WTC11 (cell line): ENCODE measurements at regions not wholly inside any gene's neighbourhood (a gene's known extent, or its start where the extent isn't known, plus 50 kb on each side); places are given as distances from the start of the nearest gene placed in this dataset.

ENCODE experiments used
- ATAC-seq: fragments of 200-7000 bp; cut with Tn5 transposase; 2 replicates; pipeline ENCODE4 v1.10.0; 2021; ENCODE audit warnings: mild to moderate bottlenecking, moderate library complexity
- CTCF ChIA-PET: fragments of 300-600 bp; sonication (Branson Sonifier 250); formaldehyde crosslinking; loops from one replicate; lab custom pipeline; 2021; ENCODE audit warnings: antibody characterized with exemption; lab: Charles Lee
- POLR2A ChIA-PET: fragments of 350-600 bp; sonication (Branson Sonifier 250); formaldehyde crosslinking; loops from one replicate; lab custom pipeline; 2021; ENCODE audit warnings: antibody characterized with exemption; lab: Charles Lee
- DNase-seq: peaks from one replicate; pipeline ENCODE4 v3.0.0; 2021; ENCODE audit warnings: low spot score
- H3K27ac Mint-ChIP-seq: 2 replicates; pipeline ENCODE4 v1.8.0; 2021; ENCODE audit warnings: mixed read lengths
- H3K27me3 Mint-ChIP-seq: 2 replicates; pipeline ENCODE4 v1.8.0; 2021; ENCODE audit warnings: low read depth, mild to moderate bottlenecking, moderate library complexity, mixed read lengths
- H3K36me3 Mint-ChIP-seq: 2 replicates; pipeline ENCODE4 v1.8.0; 2021; ENCODE audit warnings: mixed read lengths
- H3K4me1 Mint-ChIP-seq: 2 replicates; pipeline ENCODE4 v1.8.0; 2022; ENCODE audit warnings: mixed read lengths
- H3K4me3 Mint-ChIP-seq: 2 replicates; pipeline ENCODE4 v1.8.0; 2021; ENCODE audit warnings: mild to moderate bottlenecking, moderate library complexity, mixed read lengths
- H3K9me3 Mint-ChIP-seq: 2 replicates; pipeline ENCODE4 v1.8.0; 2021; ENCODE audit warnings: mixed read lengths
- FOXP1 ChIP-seq: sonication (generic); formaldehyde crosslinking; IDR thresholded peaks from 2 replicates; pipeline ENCODE4 v1.8.0; 2022; ENCODE audit warnings: missing genetic modification reagents, mild to moderate bottlenecking, moderate library complexity, borderline replicate concordance
- GABPB1 ChIP-seq: sonication (generic); formaldehyde crosslinking; IDR thresholded peaks from 2 replicates; pipeline ENCODE4 v1.8.1; 2023; ENCODE audit warnings: mild to moderate bottlenecking, missing genetic modification reagents
- GRHL2 ChIP-seq: fragments of 250-450 bp; sonication (Bioruptor Pico); IDR thresholded peaks from 2 replicates; pipeline ENCODE4 v1.8.0; 2022; ENCODE audit warnings: mild to moderate bottlenecking, moderate library complexity; ENCODE audit not compliant: insufficient replicate concordance, severe bottlenecking
- GTF2I ChIP-seq: fragments of 250-450 bp; sonication (Bioruptor Pico); conservative IDR thresholded peaks from 2 replicates; pipeline ENCODE4 v1.4.0; 2021; ENCODE audit warnings: mild to moderate bottlenecking
- KAT7 ChIP-seq: sonication (generic); formaldehyde crosslinking; IDR thresholded peaks from 2 replicates; pipeline ENCODE4 v1.8.1; 2023; ENCODE audit warnings: missing genetic modification reagents, mild to moderate bottlenecking, borderline replicate concordance
- MYBL2 ChIP-seq: sonication (generic); formaldehyde crosslinking; IDR thresholded peaks from 2 replicates; pipeline ENCODE4 v1.8.1; 2023; ENCODE audit warnings: mild to moderate bottlenecking, moderate library complexity, missing genetic modification reagents
- NFATC4 ChIP-seq: fragments of 250-450 bp; sonication (Bioruptor Pico); IDR thresholded peaks from 2 replicates; pipeline ENCODE4 v1.9.0; 2021; ENCODE audit warnings: mild to moderate bottlenecking
- NR2C2 ChIP-seq: sonication (generic); formaldehyde crosslinking; IDR thresholded peaks from 2 replicates; pipeline ENCODE4 v1.8.0; 2022; ENCODE audit warnings: mild to moderate bottlenecking, missing genetic modification reagents
- SMAD4 ChIP-seq: sonication (generic); formaldehyde crosslinking; IDR thresholded peaks from 2 replicates; pipeline ENCODE4 v1.8.0; 2022; ENCODE audit warnings: mild to moderate bottlenecking, missing genetic modification reagents
- TCF7 ChIP-seq: sonication (generic); formaldehyde crosslinking; IDR thresholded peaks from 2 replicates; pipeline ENCODE4 v1.8.0; 2022; ENCODE audit warnings: mild to moderate bottlenecking, low read depth, missing genetic modification reagents, moderate library complexity
- TEAD4 ChIP-seq: sonication (generic); formaldehyde crosslinking; IDR thresholded peaks from 2 replicates; pipeline ENCODE4 v1.8.0; 2022; ENCODE audit warnings: mild to moderate bottlenecking, missing genetic modification reagents
- ZBTB21 ChIP-seq: sonication (generic); formaldehyde crosslinking; IDR thresholded peaks from 2 replicates; pipeline ENCODE4 v1.8.1; 2023; ENCODE audit warnings: mild to moderate bottlenecking, missing genetic modification reagents, borderline replicate concordance
- ZNF138 ChIP-seq: sonication (generic); formaldehyde crosslinking; conservative IDR thresholded peaks from 2 replicates; pipeline ENCODE4 v1.8.1; 2022; ENCODE audit warnings: mild to moderate bottlenecking, moderate library complexity, missing genetic modification reagents
- ZNF423 ChIP-seq: fragments of 250-450 bp; sonication (Bioruptor Pico); IDR thresholded peaks from 2 replicates; pipeline ENCODE4 v2.1.2; 2022; ENCODE audit warnings: mild to moderate bottlenecking, moderate library complexity
- ZNF671 ChIP-seq: fragments of 250-450 bp; sonication (Bioruptor Pico); IDR thresholded peaks from 2 replicates; pipeline ENCODE4 v1.8.0; 2021; ENCODE audit warnings: mild to moderate bottlenecking
- TF ChIP-seq, protein P1 (sequence below): fragments of 250-450 bp; sonication (Bioruptor Pico); IDR thresholded peaks from 2 replicates; pipeline ENCODE4 v1.9.0; 2021; ENCODE audit warnings: moderate library complexity, mild to moderate bottlenecking, inconsistent platforms, borderline replicate concordance
- TF ChIP-seq, protein P2 (sequence below): sonication (generic); formaldehyde crosslinking; IDR thresholded peaks from 2 replicates; pipeline ENCODE4 v1.8.1; 2022; ENCODE audit warnings: missing genetic modification reagents, borderline replicate concordance
- TF ChIP-seq, protein P3 (sequence below): fragments of 250-450 bp; sonication (Bioruptor Pico); IDR thresholded peaks from 2 replicates; pipeline ENCODE4 v1.9.0; 2021; ENCODE audit warnings: mild to moderate bottlenecking
- TF ChIP-seq, protein P4 (sequence below): sonication (generic); formaldehyde crosslinking; IDR thresholded peaks from 2 replicates; pipeline ENCODE4 v1.8.1; 2022; ENCODE audit warnings: low read depth, mild to moderate bottlenecking, moderate library complexity, missing genetic modification reagents, borderline replicate concordance
- TF ChIP-seq, protein P5 (sequence below): sonication (generic); formaldehyde crosslinking; IDR thresholded peaks from 2 replicates; pipeline ENCODE4 v1.8.0; 2022; ENCODE audit warnings: mild to moderate bottlenecking, missing genetic modification reagents
- TF ChIP-seq, protein P6 (sequence below): fragments of 250-450 bp; sonication (Bioruptor Pico); IDR thresholded peaks from 2 replicates; pipeline ENCODE4 v1.9.0; 2021; ENCODE audit warnings: mild to moderate bottlenecking
- TF ChIP-seq, protein P7 (sequence below): sonication (generic); formaldehyde crosslinking; IDR thresholded peaks from 2 replicates; pipeline ENCODE4 v1.8.0; 2022; ENCODE audit warnings: mild to moderate bottlenecking, missing genetic modification reagents
- TF ChIP-seq, protein P8 (sequence below): sonication (generic); formaldehyde crosslinking; IDR thresholded peaks from 2 replicates; pipeline ENCODE4 v1.8.0; 2023; ENCODE audit warnings: missing genetic modification reagents

DNA sequence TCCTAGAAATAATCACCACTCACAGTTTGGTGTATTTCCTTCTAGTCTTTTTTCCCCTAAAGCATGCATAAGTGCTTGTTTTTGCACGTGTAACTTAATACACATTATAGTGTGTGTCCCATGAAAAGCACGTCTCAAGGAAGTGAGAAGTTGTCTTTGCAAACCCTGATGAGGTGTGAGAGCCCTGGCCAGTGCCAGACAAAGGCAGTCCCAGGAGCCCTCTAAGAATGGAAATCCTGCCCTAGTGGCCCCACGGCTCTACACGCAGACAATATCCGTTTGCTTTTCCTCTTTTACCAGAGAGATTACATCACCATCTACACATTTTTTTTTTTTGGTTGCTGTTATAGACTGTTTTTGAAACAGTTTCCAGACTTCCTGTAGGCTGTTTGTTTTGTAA is 85.5 kb upstream of the FZD10 start (continued):
- TF ChIP-seq, protein P1, sequence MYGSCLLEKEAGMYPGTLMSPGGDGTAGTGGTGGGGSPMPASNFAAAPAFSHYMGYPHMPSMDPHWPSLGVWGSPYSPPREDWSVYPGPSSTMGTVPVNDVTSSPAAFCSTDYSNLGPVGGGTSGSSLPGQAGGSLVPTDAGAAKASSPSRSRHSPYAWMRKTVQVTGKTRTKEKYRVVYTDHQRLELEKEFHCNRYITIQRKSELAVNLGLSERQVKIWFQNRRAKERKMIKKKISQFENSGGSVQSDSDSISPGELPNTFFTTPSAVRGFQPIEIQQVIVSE (CRISPR knock-in tag): no peak
- TF ChIP-seq TCF7 (no peak), NFATC4 (CRISPR knock-in tag) (no peak), ZNF423 (CRISPR knock-in tag) (no peak), MYBL2 (CRISPR knock-in tag) (no peak), ZNF671 (no peak), SMAD4 (CRISPR knock-in tag) (no peak), KAT7 (CRISPR knock-in tag) (no peak)
- TF ChIP-seq, protein P2, sequence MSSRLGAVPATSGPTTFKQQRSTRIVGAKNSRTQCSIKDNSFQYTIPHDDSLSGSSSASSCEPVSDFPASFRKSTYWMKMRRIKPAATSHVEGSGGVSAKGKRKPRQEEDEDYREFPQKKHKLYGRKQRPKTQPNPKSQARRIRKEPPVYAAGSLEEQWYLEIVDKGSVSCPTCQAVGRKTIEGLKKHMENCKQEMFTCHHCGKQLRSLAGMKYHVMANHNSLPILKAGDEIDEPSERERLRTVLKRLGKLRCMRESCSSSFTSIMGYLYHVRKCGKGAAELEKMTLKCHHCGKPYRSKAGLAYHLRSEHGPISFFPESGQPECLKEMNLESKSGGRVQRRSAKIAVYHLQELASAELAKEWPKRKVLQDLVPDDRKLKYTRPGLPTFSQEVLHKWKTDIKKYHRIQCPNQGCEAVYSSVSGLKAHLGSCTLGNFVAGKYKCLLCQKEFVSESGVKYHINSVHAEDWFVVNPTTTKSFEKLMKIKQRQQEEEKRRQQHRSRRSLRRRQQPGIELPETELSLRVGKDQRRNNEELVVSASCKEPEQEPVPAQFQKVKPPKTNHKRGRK (CRISPR knock-in tag): no peak
- TF ChIP-seq, protein P3, sequence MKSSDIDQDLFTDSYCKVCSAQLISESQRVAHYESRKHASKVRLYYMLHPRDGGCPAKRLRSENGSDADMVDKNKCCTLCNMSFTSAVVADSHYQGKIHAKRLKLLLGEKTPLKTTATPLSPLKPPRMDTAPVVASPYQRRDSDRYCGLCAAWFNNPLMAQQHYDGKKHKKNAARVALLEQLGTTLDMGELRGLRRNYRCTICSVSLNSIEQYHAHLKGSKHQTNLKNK: no peak
- TF ChIP-seq, protein P4, sequence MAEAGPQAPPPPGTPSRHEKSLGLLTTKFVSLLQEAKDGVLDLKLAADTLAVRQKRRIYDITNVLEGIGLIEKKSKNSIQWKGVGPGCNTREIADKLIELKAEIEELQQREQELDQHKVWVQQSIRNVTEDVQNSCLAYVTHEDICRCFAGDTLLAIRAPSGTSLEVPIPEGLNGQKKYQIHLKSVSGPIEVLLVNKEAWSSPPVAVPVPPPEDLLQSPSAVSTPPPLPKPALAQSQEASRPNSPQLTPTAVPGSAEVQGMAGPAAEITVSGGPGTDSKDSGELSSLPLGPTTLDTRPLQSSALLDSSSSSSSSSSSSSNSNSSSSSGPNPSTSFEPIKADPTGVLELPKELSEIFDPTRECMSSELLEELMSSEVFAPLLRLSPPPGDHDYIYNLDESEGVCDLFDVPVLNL (CRISPR knock-in tag): no peak
- TF ChIP-seq, protein P5, sequence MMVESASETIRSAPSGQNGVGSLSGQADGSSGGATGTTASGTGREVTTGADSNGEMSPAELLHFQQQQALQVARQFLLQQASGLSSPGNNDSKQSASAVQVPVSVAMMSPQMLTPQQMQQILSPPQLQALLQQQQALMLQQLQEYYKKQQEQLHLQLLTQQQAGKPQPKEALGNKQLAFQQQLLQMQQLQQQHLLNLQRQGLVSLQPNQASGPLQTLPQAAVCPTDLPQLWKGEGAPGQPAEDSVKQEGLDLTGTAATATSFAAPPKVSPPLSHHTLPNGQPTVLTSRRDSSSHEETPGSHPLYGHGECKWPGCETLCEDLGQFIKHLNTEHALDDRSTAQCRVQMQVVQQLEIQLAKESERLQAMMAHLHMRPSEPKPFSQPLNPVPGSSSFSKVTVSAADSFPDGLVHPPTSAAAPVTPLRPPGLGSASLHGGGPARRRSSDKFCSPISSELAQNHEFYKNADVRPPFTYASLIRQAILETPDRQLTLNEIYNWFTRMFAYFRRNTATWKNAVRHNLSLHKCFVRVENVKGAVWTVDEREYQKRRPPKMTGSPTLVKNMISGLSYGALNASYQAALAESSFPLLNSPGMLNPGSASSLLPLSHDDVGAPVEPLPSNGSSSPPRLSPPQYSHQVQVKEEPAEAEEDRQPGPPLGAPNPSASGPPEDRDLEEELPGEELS: no peak
- TF ChIP-seq, all 79 proteins: peak for 0

DNA sequence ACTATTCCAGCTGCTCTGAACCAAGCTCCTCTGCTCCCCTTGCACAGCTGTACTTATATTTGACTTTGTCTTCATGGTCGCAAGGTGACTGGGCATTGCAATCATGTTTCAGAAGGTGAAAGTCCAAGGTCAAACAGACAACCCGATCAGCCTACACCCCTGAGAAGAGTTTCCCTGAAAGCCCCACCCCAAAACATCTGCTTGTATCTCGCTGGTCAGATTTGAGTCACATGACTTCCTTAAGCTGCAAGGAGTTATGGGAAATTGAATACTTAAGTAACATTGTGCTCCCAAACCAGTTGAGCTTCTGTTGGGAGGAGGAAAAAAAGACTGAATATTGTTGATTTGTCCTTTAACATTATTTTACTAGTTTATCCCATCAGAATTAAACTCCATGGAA is 83.4 kb upstream of the FZD10 start:
- H3K36me3 Mint-ChIP-seq: peaks cover 56% of the 10 kb centered on the region
- TF ChIP-seq, protein P6, sequence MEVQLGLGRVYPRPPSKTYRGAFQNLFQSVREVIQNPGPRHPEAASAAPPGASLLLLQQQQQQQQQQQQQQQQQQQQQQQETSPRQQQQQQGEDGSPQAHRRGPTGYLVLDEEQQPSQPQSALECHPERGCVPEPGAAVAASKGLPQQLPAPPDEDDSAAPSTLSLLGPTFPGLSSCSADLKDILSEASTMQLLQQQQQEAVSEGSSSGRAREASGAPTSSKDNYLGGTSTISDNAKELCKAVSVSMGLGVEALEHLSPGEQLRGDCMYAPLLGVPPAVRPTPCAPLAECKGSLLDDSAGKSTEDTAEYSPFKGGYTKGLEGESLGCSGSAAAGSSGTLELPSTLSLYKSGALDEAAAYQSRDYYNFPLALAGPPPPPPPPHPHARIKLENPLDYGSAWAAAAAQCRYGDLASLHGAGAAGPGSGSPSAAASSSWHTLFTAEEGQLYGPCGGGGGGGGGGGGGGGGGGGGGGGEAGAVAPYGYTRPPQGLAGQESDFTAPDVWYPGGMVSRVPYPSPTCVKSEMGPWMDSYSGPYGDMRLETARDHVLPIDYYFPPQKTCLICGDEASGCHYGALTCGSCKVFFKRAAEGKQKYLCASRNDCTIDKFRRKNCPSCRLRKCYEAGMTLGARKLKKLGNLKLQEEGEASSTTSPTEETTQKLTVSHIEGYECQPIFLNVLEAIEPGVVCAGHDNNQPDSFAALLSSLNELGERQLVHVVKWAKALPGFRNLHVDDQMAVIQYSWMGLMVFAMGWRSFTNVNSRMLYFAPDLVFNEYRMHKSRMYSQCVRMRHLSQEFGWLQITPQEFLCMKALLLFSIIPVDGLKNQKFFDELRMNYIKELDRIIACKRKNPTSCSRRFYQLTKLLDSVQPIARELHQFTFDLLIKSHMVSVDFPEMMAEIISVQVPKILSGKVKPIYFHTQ: no peak
- TF ChIP-seq NR2C2 (CRISPR knock-in tag): no peak
- TF ChIP-seq TEAD4 (CRISPR knock-in tag): no peak
- TF ChIP-seq, protein P7, sequence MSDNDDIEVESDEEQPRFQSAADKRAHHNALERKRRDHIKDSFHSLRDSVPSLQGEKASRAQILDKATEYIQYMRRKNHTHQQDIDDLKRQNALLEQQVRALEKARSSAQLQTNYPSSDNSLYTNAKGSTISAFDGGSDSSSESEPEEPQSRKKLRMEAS (CRISPR knock-in tag): no peak
- no peak for TF ChIP-seq GTF2I (CRISPR knock-in tag)
- no peak for TF ChIP-seq ZNF138 (CRISPR knock-in tag)
- no peak for TF ChIP-seq FOXP1
- TF ChIP-seq ZBTB21: no peak
- TF ChIP-seq, protein P8, sequence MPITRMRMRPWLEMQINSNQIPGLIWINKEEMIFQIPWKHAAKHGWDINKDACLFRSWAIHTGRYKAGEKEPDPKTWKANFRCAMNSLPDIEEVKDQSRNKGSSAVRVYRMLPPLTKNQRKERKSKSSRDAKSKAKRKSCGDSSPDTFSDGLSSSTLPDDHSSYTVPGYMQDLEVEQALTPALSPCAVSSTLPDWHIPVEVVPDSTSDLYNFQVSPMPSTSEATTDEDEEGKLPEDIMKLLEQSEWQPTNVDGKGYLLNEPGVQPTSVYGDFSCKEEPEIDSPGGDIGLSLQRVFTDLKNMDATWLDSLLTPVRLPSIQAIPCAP: no peak
- TF ChIP-seq ZNF671: no peak
- no peak for TF ChIP-seq GABPB1 (CRISPR knock-in tag)
- no peak for TF ChIP-seq TCF7
- TF ChIP-seq GRHL2 (CRISPR knock-in tag): no peak
- H3K27me3 Mint-ChIP-seq: peaks cover 45% of the 10 kb centered on the region
- DNase-seq (no peak), ATAC-seq (no peak)
- no peak overlapping the region for H3K4me3 Mint-ChIP-seq
- H3K4me1 Mint-ChIP-seq: peaks cover 12% of the 10 kb centered on the region
- no peak overlapping the region for H3K27ac Mint-ChIP-seq
- ChIA-PET POLR2A (no interaction called here), CTCF (no interaction called here)
- peaks cover 73% of the 10 kb centered on the region for H3K9me3 Mint-ChIP-seq
